G401 (cell line): ENCODE measurements at regions not wholly inside any gene's neighbourhood (a gene's known extent, or its start where the extent isn't known, plus 50 kb on each side); places are given as distances from the start of the nearest gene placed in this dataset.

ENCODE experiments used
- DNase-seq: peaks from one replicate; pipeline ENCODE4 v3.0.0-alpha.2; 2015; ENCODE audit warnings: low spot score
- in situ Hi-C: cut with HindIII; loops from 2 replicates; pipeline ENCODE4 v1.10.0; 2016; ENCODE audit warnings: low sequenced_read_pairs, mixed read lengths

DNA sequence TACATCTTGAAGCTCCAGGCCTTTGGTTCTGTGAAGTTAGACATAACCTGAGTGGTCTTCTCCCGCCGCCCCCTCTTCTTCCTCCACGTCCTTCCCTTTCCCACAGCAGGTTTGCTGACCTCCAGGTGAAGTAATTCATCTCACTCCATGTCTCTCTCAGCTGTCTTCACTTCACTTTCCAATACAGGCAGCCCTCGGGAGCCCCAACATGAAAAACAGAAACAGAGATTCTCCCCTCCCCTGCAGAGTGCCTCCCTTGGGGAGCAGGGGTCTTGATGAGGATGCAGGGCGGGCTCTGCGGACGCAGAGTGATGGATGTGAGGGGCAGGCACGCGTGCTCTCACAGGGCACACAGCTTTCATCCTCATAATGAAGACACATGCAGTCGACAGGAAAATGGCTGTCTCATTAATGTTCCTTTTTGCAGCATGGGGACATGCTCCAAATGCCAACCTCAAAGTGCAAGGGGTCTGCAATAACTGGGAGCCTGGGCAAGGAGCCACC is 95.6 kb downstream of the GPAM start:
- DNase-seq, result no peak
- in situ Hi-C loops, result no loop called here

DNA sequence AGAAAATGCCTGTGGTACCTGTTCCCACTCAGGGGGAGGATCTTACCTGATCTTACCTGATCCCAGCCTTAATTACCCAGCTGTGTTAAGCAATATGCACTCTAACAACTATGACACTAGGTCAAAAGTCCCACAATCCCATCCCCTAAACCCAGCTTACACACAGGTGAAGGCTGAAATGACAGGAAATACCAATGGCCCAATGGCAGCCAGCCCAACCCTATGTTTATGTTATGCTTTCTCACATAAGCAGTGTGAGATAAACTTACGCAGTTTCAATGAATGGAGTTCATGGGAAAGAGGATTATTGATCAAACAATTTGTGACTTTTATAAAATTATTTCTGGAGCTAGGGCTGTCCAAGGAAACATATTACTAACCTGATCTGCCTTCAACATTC is 91.9 kb downstream of the GPAM start:
- no peak for DNase-seq
- in situ Hi-C loops, result no loop called here

- no peak for DNase-seq
- in situ Hi-C loops, result no loop called here
These were observed 91.0 kb downstream of the GPAM start for GRCh38 chr10:112092519-112092918.

- in situ Hi-C loops, result no loop called here
These were observed 88.6 kb downstream of the GPAM start for GRCh38 chr10:112094984-112095383.

GRCh38 chr10:112095731-112096130 is 87.8 kb downstream of the GPAM start:
- DNase-seq, result no peak
- in situ Hi-C loops, result no loop called here

More at GRCh38 chr10:112094984-112095383, 88.6 kb downstream of the GPAM start:
- no peak for DNase-seq

GRCh38 chr10:112098682-112099081 is 84.9 kb downstream of the GPAM start:
- no peak for DNase-seq
- in situ Hi-C loops, result no loop called here
